PC-3 (cell line): ENCODE measurements at regions not wholly inside any gene's neighbourhood (a gene's known extent, or its start where the extent isn't known, plus 50 kb on each side); places are given as distances from the start of the nearest gene placed in this dataset.

Experiments used
- ATAC-seq: fragments of 200-7000 bp; cut with Tn5 transposase; 2 replicates; pipeline ENCODE4 v1.9.1; 2020; ENCODE audit warnings: mild to moderate bottlenecking, moderate library complexity
- BruUV-seq: library from RNA; stranded (reverse); fragments of 400-500 nt; replicated peaks from 2 replicates; lab custom pipeline; 2021; lab: Mats Ljungman, UMichigan
- CTCF ChIA-PET: fragments of 300-600 bp; sonication (Branson Sonifier 250); formaldehyde crosslinking; loops from one replicate; lab custom pipeline; 2022; ENCODE audit warnings: antibody characterized with exemption; lab: Charles Lee
- POLR2A ChIA-PET: fragments of 300-600 bp; sonication (Branson Sonifier 250); formaldehyde crosslinking; loops from one replicate; lab custom pipeline; 2022; ENCODE audit warnings: antibody characterized with exemption; ENCODE audit not compliant: unreplicated experiment; lab: Charles Lee
- DNase-seq: peaks from one replicate; pipeline ENCODE4 v3.0.0-alpha.2; 2015
- H2AFZ ChIP-seq: fragments of 300-600 bp; sonication (generic); 2 replicates; pipeline ENCODE4 v1.6.0; 2016; ENCODE audit warnings: antibody characterized with exemption, low read length
- H3F3A ChIP-seq: fragments of 300-600 bp; sonication (generic); one replicate; pipeline ENCODE4 v1.6.0; 2017; ENCODE audit warnings: antibody characterized with exemption, low read length, control low read depth, mild to moderate bottlenecking; ENCODE audit not compliant: unreplicated experiment
- H3K27ac ChIP-seq: fragments of 300-600 bp; sonication (generic); 2 replicates; pipeline ENCODE4 v1.5.1; 2016; ENCODE audit warnings: mild to moderate bottlenecking, low read length
- H3K27me3 ChIP-seq: fragments of 300-600 bp; sonication (generic); 2 replicates; pipeline ENCODE4 v1.6.1; 2016; ENCODE audit warnings: low read length, mixed read lengths
- H3K36me3 ChIP-seq: fragments of 300-600 bp; sonication (generic); 2 replicates; pipeline ENCODE4 v1.6.1; 2016; ENCODE audit warnings: low read depth, mixed run types, low read length, mixed read lengths
- H3K4me1 ChIP-seq: fragments of 300-600 bp; sonication (generic); 2 replicates; pipeline ENCODE4 v1.5.1; 2016; ENCODE audit warnings: low read length; ENCODE audit not compliant: insufficient read depth
- H3K4me2 ChIP-seq: fragments of 300-600 bp; sonication (generic); 2 replicates; pipeline ENCODE4 v1.6.0; 2016; ENCODE audit warnings: low read length
- H3K4me3 ChIP-seq: fragments of 300-600 bp; sonication (generic); 2 replicates; pipeline ENCODE4 v1.5.1; 2016; ENCODE audit warnings: mild to moderate bottlenecking, low read length, mixed read lengths
- H3K79me2 ChIP-seq: fragments of 300-600 bp; sonication (generic); 2 replicates; pipeline ENCODE4 v1.6.1; 2017; ENCODE audit warnings: low read length, mixed read lengths
- H3K9ac ChIP-seq: fragments of 300-600 bp; sonication (generic); 2 replicates; pipeline ENCODE4 v1.6.0; 2016; ENCODE audit warnings: mild to moderate bottlenecking, low read length
- H3K9me2 ChIP-seq: fragments of 300-600 bp; sonication (generic); replicated peaks from 2 replicates; pipeline ENCODE4 v1.6.1; 2016; ENCODE audit warnings: mixed run types, low read length, mixed read lengths
- H3K9me3 ChIP-seq: fragments of 300-600 bp; sonication (generic); 2 replicates; pipeline ENCODE4 v1.6.1; 2016; ENCODE audit warnings: low read length, mixed read lengths
- H4K20me1 ChIP-seq: fragments of 300-600 bp; sonication (generic); 2 replicates; pipeline ENCODE4 v1.6.1; 2016; ENCODE audit warnings: low read length, mixed read lengths
- CTCF ChIP-seq: fragments of 300-600 bp; sonication (generic); conservative IDR thresholded peaks from 2 replicates; pipeline ENCODE4 v1.5.1; 2017; ENCODE audit warnings: antibody characterized with exemption, low read depth, mild to moderate bottlenecking, low read length
- EZH2 ChIP-seq: fragments of 300-600 bp; sonication (generic); IDR thresholded peaks from one replicate; pipeline ENCODE4 v1.6.1; 2017; ENCODE audit warnings: antibody characterized with exemption, mild to moderate bottlenecking, low read length; ENCODE audit not compliant: unreplicated experiment
- EZH2phosphoT487 ChIP-seq: fragments of 300-600 bp; sonication (generic); IDR thresholded peaks from 2 replicates; pipeline ENCODE4 v1.6.1; 2018; ENCODE audit warnings: mild to moderate bottlenecking, antibody characterized with exemption, low read length, borderline replicate concordance
- intact Hi-C: fragments of 100-400 bp; cut with micrococcal nuclease; formaldehyde crosslinking; loops from 2 replicates; pipeline ENCODE4 v1.9.0; 2023

DNA sequence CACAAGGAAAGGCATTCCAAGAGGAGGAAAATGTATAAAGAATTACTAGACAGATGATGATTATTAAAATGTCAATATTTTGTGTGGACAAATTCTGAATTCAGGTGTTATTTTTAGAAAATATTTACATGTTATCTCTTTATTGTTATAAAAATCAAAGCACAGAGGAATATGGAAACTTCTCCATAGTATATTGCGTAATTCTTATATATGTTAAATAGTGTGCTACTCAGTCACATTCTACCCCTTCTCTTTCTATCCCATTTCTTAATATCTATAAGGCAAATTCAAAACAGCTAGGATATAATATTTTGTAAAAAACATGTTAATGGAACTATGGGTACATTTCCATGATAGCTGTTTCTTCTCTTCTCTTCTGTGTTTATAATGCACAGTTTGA, 546.8 kb upstream of the FTMT start:
- Histone ChIP-seq H3K36me3 (no peaks in the 10 kb centered on the region), H3K4me1 (no peaks in the 10 kb centered on the region), H3K9me3 (no peaks in the 10 kb centered on the region), H3K9ac (no peak overlapping the region), H3K27me3 (no peaks in the 10 kb centered on the region), H4K20me1 (no peaks in the 10 kb centered on the region), H3K79me2 (no peaks in the 10 kb centered on the region), H3K27ac (no peak overlapping the region), H3F3A (no peaks in the 10 kb centered on the region), H3K9me2 (no peaks in the 10 kb centered on the region), H3K4me2 (no peak overlapping the region), H2AFZ (no peak overlapping the region), H3K4me3 (no peak overlapping the region)
- BruUV-seq = no TSS peak
- ChIA-PET CTCF (no interaction called here), POLR2A (no interaction called here)
- intact Hi-C loops = no loop called here
- no peak for ATAC-seq
- TF ChIP-seq CTCF (no peak), EZH2 (no peak), EZH2phosphoT487 (no peak)
- no peak for DNase-seq

- Histone ChIP-seq H3K27me3 (no peaks in the 10 kb centered on the region), H3F3A (no peaks in the 10 kb centered on the region), H3K4me3 (no peak overlapping the region), H3K4me1 (no peaks in the 10 kb centered on the region), H4K20me1 (no peaks in the 10 kb centered on the region), H3K4me2 (no peak overlapping the region), H3K9ac (no peak overlapping the region), H3K36me3 (no peaks in the 10 kb centered on the region), H2AFZ (no peak overlapping the region), H3K9me2 (no peaks in the 10 kb centered on the region), H3K27ac (no peak overlapping the region), H3K9me3 (no peaks in the 10 kb centered on the region), H3K79me2 (no peaks in the 10 kb centered on the region)
- intact Hi-C loops = no loop called here
- ATAC-seq = no peak
- no TSS peak for BruUV-seq
- CTCF ChIA-PET = no interaction called here
- TF ChIP-seq EZH2phosphoT487 = no peak
- no peak for TF ChIP-seq EZH2
- no peak for TF ChIP-seq CTCF
- no peak for DNase-seq
- POLR2A ChIA-PET = no interaction called here
These were observed 537.8 kb upstream of the FTMT start for GRCh38 chr5:121313886-121314285.

- POLR2A ChIA-PET = no interaction called here
- no TSS peak for BruUV-seq
- Histone ChIP-seq H3K4me1 (no peaks in the 10 kb centered on the region), H3K36me3 (no peaks in the 10 kb centered on the region), H3K4me2 (no peak overlapping the region), H3K27me3 (no peaks in the 10 kb centered on the region), H4K20me1 (no peaks in the 10 kb centered on the region), H3F3A (no peaks in the 10 kb centered on the region), H3K9ac (no peak overlapping the region), H3K9me3 (no peaks in the 10 kb centered on the region), H3K27ac (no peak overlapping the region), H2AFZ (no peak overlapping the region), H3K9me2 (no peaks in the 10 kb centered on the region), H3K79me2 (no peaks in the 10 kb centered on the region), H3K4me3 (no peak overlapping the region)
- intact Hi-C loops = no loop called here
- DNase-seq = peak; percentile 4
- CTCF ChIA-PET = no interaction called here
- no peak for TF ChIP-seq EZH2phosphoT487
- TF ChIP-seq CTCF = no peak
- no peak for TF ChIP-seq EZH2
- peak; percentile 35 for ATAC-seq
These were observed 535.9 kb upstream of the FTMT start for GRCh38 chr5:121315786-121316185.
